ENCODE measurements at regions not wholly inside any gene's neighbourhood (a gene's known extent, or its start where the extent isn't known, plus 50 kb on each side); places are given as distances from the start of the nearest gene placed in this dataset.

GRCh38 chr6:48809245-48809644 is 653.8 kb downstream of the MMUT start:
- ATAC-seq (no peak), DNase-seq (ENCODE audit: low spot score) (no peak)
- intact Hi-C loops (cut with DNase I) = no loop called here

- no peak for DNase-seq (ENCODE audit: low spot score)
- no peak for ATAC-seq
- intact Hi-C loops (cut with DNase I) = no loop called here
Measured at GRCh38 chr6:48798296-48798695, 664.8 kb downstream of the MMUT start.

- no peak for ATAC-seq
- DNase-seq (ENCODE audit: low spot score) = no peak
- intact Hi-C loops (cut with DNase I) = no loop called here
Measured at GRCh38 chr6:48782225-48782624, 671.2 kb upstream of the PTCHD4 start.

- ATAC-seq (no peak), DNase-seq (ENCODE audit: low spot score) (no peak)
- intact Hi-C loops (cut with DNase I) = no loop called here
Measured at GRCh38 chr6:48777411-48777810, 666.4 kb upstream of the PTCHD4 start.

- intact Hi-C loops (cut with DNase I) = no loop called here
- no peak for ATAC-seq
- no peak for DNase-seq (ENCODE audit: low spot score)
Measured at GRCh38 chr6:48775157-48775556, 664.2 kb upstream of the PTCHD4 start.

- intact Hi-C loops (cut with DNase I) = no loop called here
- DNase-seq (ENCODE audit: low spot score) = no peak
- ATAC-seq = no peak
Measured at GRCh38 chr6:48774276-48774675, 663.3 kb upstream of the PTCHD4 start.

- no peak for DNase-seq (ENCODE audit: low spot score)
- ATAC-seq = no peak
- intact Hi-C loops (cut with DNase I) = loop anchor here (10.0 kb wide), 1 partner anchor 982 kb away; the partner anchor contains the start of gene OPN5
Measured at GRCh38 chr6:48766349-48766748, 655.4 kb upstream of the PTCHD4 start.

- peak; percentile 63 for ATAC-seq
- intact Hi-C loops (cut with DNase I) = loop anchor here (10.0 kb wide), 1 partner anchor 981 kb away; the partner anchor contains the start of gene OPN5
Measured at GRCh38 chr6:48765352-48765961, 654.5 kb upstream of the PTCHD4 start.

GRCh38 chr6:48764286-48765044 is 653.5 kb upstream of the PTCHD4 start:
- ATAC-seq = no peak
- DNase-seq (ENCODE audit: low spot score) = no peak
- intact Hi-C loops (cut with DNase I) = loop anchor here (10.0 kb wide), 1 partner anchor 980 kb away; the partner anchor contains the start of gene OPN5

More at GRCh38 chr6:48765352-48765961, 654.5 kb upstream of the PTCHD4 start:
- DNase-seq (ENCODE audit: low spot score) = no peak

GRCh38 chr6:48757661-48758060 is 646.7 kb upstream of the PTCHD4 start:
- no peak for DNase-seq (ENCODE audit: low spot score)
- no peak for ATAC-seq
- intact Hi-C loops (cut with DNase I) = no loop called here

- no peak for ATAC-seq
- DNase-seq (ENCODE audit: low spot score) = no peak
- intact Hi-C loops (cut with DNase I) = no loop called here
Measured at GRCh38 chr6:48755315-48755714, 644.3 kb upstream of the PTCHD4 start.

GRCh38 chr6:48754641-48755040 is 643.6 kb upstream of the PTCHD4 start:
- ATAC-seq = no peak
- intact Hi-C loops (cut with DNase I) = no loop called here
- DNase-seq (ENCODE audit: low spot score) = no peak

- DNase-seq (ENCODE audit: low spot score) (no peak), ATAC-seq (no peak)
- intact Hi-C loops (cut with DNase I) = no loop called here
Measured at GRCh38 chr6:48750861-48751260, 639.9 kb upstream of the PTCHD4 start.

- ATAC-seq (no peak), DNase-seq (ENCODE audit: low spot score) (no peak)
- intact Hi-C loops (cut with DNase I) = no loop called here
Measured at GRCh38 chr6:48747471-48747870, 636.5 kb upstream of the PTCHD4 start.

GRCh38 chr6:48747040-48747439 is 636.0 kb upstream of the PTCHD4 start:
- intact Hi-C loops (cut with DNase I) = no loop called here
- ATAC-seq = no peak
- no peak for DNase-seq (ENCODE audit: low spot score)

- intact Hi-C loops (cut with DNase I) = no loop called here
- ATAC-seq (no peak), DNase-seq (ENCODE audit: low spot score) (no peak)
Measured at GRCh38 chr6:48744948-48745347, 634.0 kb upstream of the PTCHD4 start.

- ATAC-seq = no peak
- intact Hi-C loops (cut with DNase I) = no loop called here
- DNase-seq (ENCODE audit: low spot score) = no peak
Measured at GRCh38 chr6:48743738-48744137, 632.7 kb upstream of the PTCHD4 start.

- intact Hi-C loops (cut with DNase I) = no loop called here
- no peak for ATAC-seq
- no peak for DNase-seq (ENCODE audit: low spot score)
Measured at GRCh38 chr6:48736501-48737206, 625.7 kb upstream of the PTCHD4 start.

- DNase-seq (ENCODE audit: low spot score) = no peak
- intact Hi-C loops (cut with DNase I) = no loop called here
- ATAC-seq = no peak
Measured at GRCh38 chr6:48735846-48736245, 624.8 kb upstream of the PTCHD4 start.

- intact Hi-C loops (cut with DNase I) = no loop called here
- no peak for ATAC-seq
- no peak for DNase-seq (ENCODE audit: low spot score)
Measured at GRCh38 chr6:48733581-48733980, 622.6 kb upstream of the PTCHD4 start.
